ENCODE measurements at regions not wholly inside any gene's neighbourhood (a gene's known extent, or its start where the extent isn't known, plus 50 kb on each side); places are given as distances from the start of the nearest gene placed in this dataset.

GRCh38 chr1:102630041-102630440 lies 478.3 kb downstream of the COL11A1 start:
- Histone ChIP-seq H3K23ac (ENCODE audit: low read length) (no peak overlapping the region), H3K79me2 (ENCODE audit: control insufficient read depth, insufficient read depth, low read length) (no peaks in the 10 kb centered on the region), H2AK5ac (ENCODE audit: low read length) (no peak overlapping the region), H3K27ac (ENCODE audit: low read depth, low read length) (no peak overlapping the region), H3K4me2 (ENCODE audit: low read length) (no peak overlapping the region), H3K4ac (ENCODE audit: low read depth, low read length) (no peak overlapping the region), H3K36me3 (ENCODE audit: control insufficient read depth, insufficient read depth, low read length) (no peaks in the 10 kb centered on the region), H3K56ac (ENCODE audit: low read length) (no peak overlapping the region), H3K79me1 (ENCODE audit: low read length) (no peaks in the 10 kb centered on the region), H4K8ac (ENCODE audit: low read depth, low read length) (no peak overlapping the region), H3K9ac (ENCODE audit: low read length) (no peak overlapping the region), H3K27me3 (ENCODE audit: insufficient read depth, low read length, poor library complexity) (no peaks in the 10 kb centered on the region), H2BK5ac (ENCODE audit: low read length) (no peak overlapping the region), H3K4me1 (ENCODE audit: control insufficient read depth, low read depth, low read length) (no peaks in the 10 kb centered on the region), H2BK120ac (ENCODE audit: low read depth, low read length) (no peak overlapping the region), H3K18ac (ENCODE audit: low read length) (no peak overlapping the region), H3K4me3 (ENCODE audit: low read length) (no peak overlapping the region), H4K5ac (ENCODE audit: low read length) (no peak overlapping the region), H2BK15ac (replicated peaks; ENCODE audit: low read depth) (no peak overlapping the region)
- no peak for DNase-seq
- no CpG with 5 or more reads among the region's 1 CpG for WGBS (ENCODE audit: extremely low coverage, insufficient coverage, low lambda C conversion rate)

GRCh38 chr1:102628109-102628613 lies 480.2 kb downstream of the COL11A1 start:
- H3K79me1 ChIP-seq (ENCODE audit: low read length) = no peaks in the 10 kb centered on the region
- no peak overlapping the region for H2AK5ac ChIP-seq (ENCODE audit: low read length)
- no peaks in the 10 kb centered on the region for H3K4me1 ChIP-seq (ENCODE audit: control insufficient read depth, low read depth, low read length)
- H3K23ac ChIP-seq (ENCODE audit: low read length) = no peak overlapping the region
- H3K9ac ChIP-seq (ENCODE audit: low read length) = no peak overlapping the region
- no peak overlapping the region for H3K18ac ChIP-seq (ENCODE audit: low read length)
- no peaks in the 10 kb centered on the region for H3K79me2 ChIP-seq (ENCODE audit: control insufficient read depth, insufficient read depth, low read length)
- H3K56ac ChIP-seq (ENCODE audit: low read length) = no peak overlapping the region
- no peak overlapping the region for H3K27ac ChIP-seq (ENCODE audit: low read depth, low read length)
- no peak overlapping the region for H3K4me2 ChIP-seq (ENCODE audit: low read length)
- H4K5ac ChIP-seq (ENCODE audit: low read length) = no peak overlapping the region
- H3K36me3 ChIP-seq (ENCODE audit: control insufficient read depth, insufficient read depth, low read length) = no peaks in the 10 kb centered on the region
- H2BK5ac ChIP-seq (ENCODE audit: low read length) = no peak overlapping the region
- H3K4me3 ChIP-seq (ENCODE audit: low read length) = no peak overlapping the region
- H2BK15ac ChIP-seq (replicated peaks; ENCODE audit: low read depth) = no peak overlapping the region
- DNase-seq = no peak
- no CpG with 5 or more reads among the region's 5 CpGs for WGBS (ENCODE audit: extremely low coverage, insufficient coverage, low lambda C conversion rate)
- no peaks in the 10 kb centered on the region for H3K27me3 ChIP-seq (ENCODE audit: insufficient read depth, low read length, poor library complexity)
- no peak overlapping the region for H3K4ac ChIP-seq (ENCODE audit: low read depth, low read length)
- no peak overlapping the region for H2BK120ac ChIP-seq (ENCODE audit: low read depth, low read length)
- H4K8ac ChIP-seq (ENCODE audit: low read depth, low read length) = no peak overlapping the region

- H3K18ac ChIP-seq (ENCODE audit: low read length) = no peak overlapping the region
- H3K23ac ChIP-seq (ENCODE audit: low read length) = no peak overlapping the region
- H3K4ac ChIP-seq (ENCODE audit: low read depth, low read length) = no peak overlapping the region
- no peaks in the 10 kb centered on the region for H3K27me3 ChIP-seq (ENCODE audit: insufficient read depth, low read length, poor library complexity)
- H3K9ac ChIP-seq (ENCODE audit: low read length) = no peak overlapping the region
- H3K4me2 ChIP-seq (ENCODE audit: low read length) = no peak overlapping the region
- H3K56ac ChIP-seq (ENCODE audit: low read length) = no peak overlapping the region
- H2AK5ac ChIP-seq (ENCODE audit: low read length) = no peak overlapping the region
- no peaks in the 10 kb centered on the region for H3K4me1 ChIP-seq (ENCODE audit: control insufficient read depth, low read depth, low read length)
- no peak overlapping the region for H2BK5ac ChIP-seq (ENCODE audit: low read length)
- DNase-seq = no peak
- no peak overlapping the region for H4K8ac ChIP-seq (ENCODE audit: low read depth, low read length)
- no CpG with 5 or more reads among the region's 2 CpGs for WGBS (ENCODE audit: extremely low coverage, insufficient coverage, low lambda C conversion rate)
- H2BK15ac ChIP-seq (replicated peaks; ENCODE audit: low read depth) = no peak overlapping the region
- no peaks in the 10 kb centered on the region for H3K36me3 ChIP-seq (ENCODE audit: control insufficient read depth, insufficient read depth, low read length)
- no peak overlapping the region for H2BK120ac ChIP-seq (ENCODE audit: low read depth, low read length)
- no peaks in the 10 kb centered on the region for H3K79me2 ChIP-seq (ENCODE audit: control insufficient read depth, insufficient read depth, low read length)
- H4K5ac ChIP-seq (ENCODE audit: low read length) = no peak overlapping the region
- no peak overlapping the region for H3K27ac ChIP-seq (ENCODE audit: low read depth, low read length)
- H3K79me1 ChIP-seq (ENCODE audit: low read length) = no peaks in the 10 kb centered on the region
- H3K4me3 ChIP-seq (ENCODE audit: low read length) = no peak overlapping the region
These were observed 481.2 kb downstream of the COL11A1 start for GRCh38 chr1:102627145-102627544.

DNA sequence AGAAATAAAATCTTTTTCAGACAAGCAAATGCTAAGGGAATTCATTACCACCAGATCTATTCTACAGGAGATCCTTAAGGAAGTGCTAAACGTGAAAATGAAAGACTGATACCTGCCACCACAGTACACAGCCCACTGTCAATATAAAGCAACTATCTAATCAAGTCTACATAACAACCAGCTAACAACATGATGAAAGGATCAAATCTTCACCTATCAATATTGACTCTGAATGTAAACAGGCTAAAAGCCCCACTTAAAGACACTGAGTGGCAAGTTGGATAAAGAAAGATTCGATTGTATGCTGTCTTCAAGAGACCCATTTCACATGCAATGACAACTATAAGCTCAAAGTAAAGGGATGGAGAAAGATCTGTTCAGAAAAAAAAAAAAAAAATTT lies 492.4 kb downstream of the COL11A1 start:
- H3K27me3 ChIP-seq (ENCODE audit: insufficient read depth, low read length, poor library complexity) = no peaks in the 10 kb centered on the region
- no peak overlapping the region for H3K4me2 ChIP-seq (ENCODE audit: low read length)
- H3K23ac ChIP-seq (ENCODE audit: low read length) = no peak overlapping the region
- H3K4ac ChIP-seq (ENCODE audit: low read depth, low read length) = no peak overlapping the region
- no peak overlapping the region for H4K5ac ChIP-seq (ENCODE audit: low read length)
- no peaks in the 10 kb centered on the region for H3K4me1 ChIP-seq (ENCODE audit: control insufficient read depth, low read depth, low read length)
- no peaks in the 10 kb centered on the region for H3K36me3 ChIP-seq (ENCODE audit: control insufficient read depth, insufficient read depth, low read length)
- no peak overlapping the region for H2AK5ac ChIP-seq (ENCODE audit: low read length)
- no peak overlapping the region for H4K8ac ChIP-seq (ENCODE audit: low read depth, low read length)
- no peak overlapping the region for H3K9ac ChIP-seq (ENCODE audit: low read length)
- no peak overlapping the region for H2BK15ac ChIP-seq (replicated peaks; ENCODE audit: low read depth)
- no peak overlapping the region for H2BK5ac ChIP-seq (ENCODE audit: low read length)
- no peak overlapping the region for H3K56ac ChIP-seq (ENCODE audit: low read length)
- H3K18ac ChIP-seq (ENCODE audit: low read length) = no peak overlapping the region
- no peak overlapping the region for H3K27ac ChIP-seq (ENCODE audit: low read depth, low read length)
- H2BK120ac ChIP-seq (ENCODE audit: low read depth, low read length) = no peak overlapping the region
- DNase-seq = no peak
- no peaks in the 10 kb centered on the region for H3K79me2 ChIP-seq (ENCODE audit: control insufficient read depth, insufficient read depth, low read length)
- WGBS (ENCODE audit: extremely low coverage, insufficient coverage, low lambda C conversion rate) = no CpG with 5 or more reads among the region's 2 CpGs
- no peaks in the 10 kb centered on the region for H3K79me1 ChIP-seq (ENCODE audit: low read length)
- H3K4me3 ChIP-seq (ENCODE audit: low read length) = no peak overlapping the region

DNA sequence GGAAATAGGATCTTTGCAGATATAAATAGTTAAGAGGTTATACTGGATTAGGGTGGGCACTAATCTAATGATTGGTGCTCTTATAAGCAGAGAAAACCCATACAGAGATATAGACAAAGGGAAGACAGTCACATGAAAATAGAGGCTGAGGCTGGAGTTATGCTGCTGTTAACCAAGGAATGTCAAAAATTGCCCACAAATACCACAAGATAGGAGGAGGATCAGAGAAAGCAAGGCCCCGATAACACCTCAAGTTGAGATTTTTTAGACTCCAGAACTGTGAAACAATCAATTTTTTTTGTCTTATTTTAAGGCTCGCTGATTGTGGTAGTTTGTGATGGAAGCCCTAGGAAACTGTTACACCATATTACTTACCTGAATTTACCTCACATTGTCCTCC lies 513.2 kb downstream of the COL11A1 start:
- no peaks in the 10 kb centered on the region for H3K79me2 ChIP-seq (ENCODE audit: control insufficient read depth, insufficient read depth, low read length)
- no peak overlapping the region for H3K4me2 ChIP-seq (ENCODE audit: low read length)
- H3K4ac ChIP-seq (ENCODE audit: low read depth, low read length) = no peak overlapping the region
- H3K27me3 ChIP-seq (ENCODE audit: insufficient read depth, low read length, poor library complexity) = no peaks in the 10 kb centered on the region
- H3K27ac ChIP-seq (ENCODE audit: low read depth, low read length) = no peak overlapping the region
- H3K56ac ChIP-seq (ENCODE audit: low read length) = no peak overlapping the region
- no peak overlapping the region for H2BK5ac ChIP-seq (ENCODE audit: low read length)
- no peak overlapping the region for H2BK120ac ChIP-seq (ENCODE audit: low read depth, low read length)
- no peaks in the 10 kb centered on the region for H3K4me1 ChIP-seq (ENCODE audit: control insufficient read depth, low read depth, low read length)
- DNase-seq = peak; percentile 1
- no CpG with 5 or more reads among the region's 2 CpGs for WGBS (ENCODE audit: extremely low coverage, insufficient coverage, low lambda C conversion rate)
- H2BK15ac ChIP-seq (replicated peaks; ENCODE audit: low read depth) = no peak overlapping the region
- H3K36me3 ChIP-seq (ENCODE audit: control insufficient read depth, insufficient read depth, low read length) = no peaks in the 10 kb centered on the region
- no peak overlapping the region for H3K4me3 ChIP-seq (ENCODE audit: low read length)
- no peak overlapping the region for H3K23ac ChIP-seq (ENCODE audit: low read length)
- no peak overlapping the region for H3K9ac ChIP-seq (ENCODE audit: low read length)
- no peak overlapping the region for H3K18ac ChIP-seq (ENCODE audit: low read length)
- H3K79me1 ChIP-seq (ENCODE audit: low read length) = no peaks in the 10 kb centered on the region
- H4K5ac ChIP-seq (ENCODE audit: low read length) = no peak overlapping the region
- no peak overlapping the region for H2AK5ac ChIP-seq (ENCODE audit: low read length)
- no peak overlapping the region for H4K8ac ChIP-seq (ENCODE audit: low read depth, low read length)

DNA sequence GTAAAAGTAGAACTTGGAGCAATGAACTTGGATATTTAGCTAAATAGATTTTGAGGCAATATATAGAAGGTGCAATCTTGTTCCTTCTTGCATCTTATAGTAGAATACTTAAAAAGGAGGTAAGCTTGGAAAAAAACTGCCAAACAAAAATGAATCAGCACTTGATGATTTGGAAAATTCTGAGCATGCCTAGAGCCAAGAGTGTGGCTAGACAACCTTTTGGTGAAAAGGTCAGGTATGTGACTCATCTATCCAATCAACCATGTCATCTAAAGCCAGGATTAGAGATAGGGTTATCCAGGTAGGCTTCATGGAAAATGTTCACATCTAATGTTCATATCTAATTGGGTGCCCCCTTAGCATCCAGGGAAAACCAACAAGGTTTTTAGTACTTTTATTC lies 515.0 kb downstream of the COL11A1 start:
- no peaks in the 10 kb centered on the region for H3K4me1 ChIP-seq (ENCODE audit: control insufficient read depth, low read depth, low read length)
- peak; percentile 1 for DNase-seq
- no peak overlapping the region for H3K27ac ChIP-seq (ENCODE audit: low read depth, low read length)
- H2BK120ac ChIP-seq (ENCODE audit: low read depth, low read length) = no peak overlapping the region
- H3K4ac ChIP-seq (ENCODE audit: low read depth, low read length) = no peak overlapping the region
- H2AK5ac ChIP-seq (ENCODE audit: low read length) = no peak overlapping the region
- no peak overlapping the region for H2BK15ac ChIP-seq (replicated peaks; ENCODE audit: low read depth)
- no peak overlapping the region for H3K23ac ChIP-seq (ENCODE audit: low read length)
- H3K36me3 ChIP-seq (ENCODE audit: control insufficient read depth, insufficient read depth, low read length) = no peaks in the 10 kb centered on the region
- H3K27me3 ChIP-seq (ENCODE audit: insufficient read depth, low read length, poor library complexity) = no peaks in the 10 kb centered on the region
- no peak overlapping the region for H4K8ac ChIP-seq (ENCODE audit: low read depth, low read length)
- H4K5ac ChIP-seq (ENCODE audit: low read length) = no peak overlapping the region
- H3K18ac ChIP-seq (ENCODE audit: low read length) = no peak overlapping the region
- H3K4me3 ChIP-seq (ENCODE audit: low read length) = no peak overlapping the region
- no peak overlapping the region for H2BK5ac ChIP-seq (ENCODE audit: low read length)
- H3K9ac ChIP-seq (ENCODE audit: low read length) = no peak overlapping the region
- H3K4me2 ChIP-seq (ENCODE audit: low read length) = no peak overlapping the region
- no peaks in the 10 kb centered on the region for H3K79me1 ChIP-seq (ENCODE audit: low read length)
- no peak overlapping the region for H3K56ac ChIP-seq (ENCODE audit: low read length)
- no peaks in the 10 kb centered on the region for H3K79me2 ChIP-seq (ENCODE audit: control insufficient read depth, insufficient read depth, low read length)

Measured in mesendoderm (in vitro differentiated cells).